NCI-H1105 treated with DMSO at 0.1 percent for 48 hours (cell line): ENCODE measurements at regions not wholly inside any gene's neighbourhood (a gene's known extent, or its start where the extent isn't known, plus 50 kb on each side); places are given as distances from the start of the nearest gene placed in this dataset.
A peak's percentile ranks its signal among the peaks of the same experiment; 100 is the strongest.

ENCODE experiments used
- DNase-seq: peaks from one replicate; lab custom pipeline; 2025; lab: John Stamatoyannopoulos, UW

- no peak for DNase-seq
Observed at GRCh38 chr4:32429151-32429550, 1709.0 kb downstream of the PCDH7 start.

- DNase-seq = no peak
Observed at GRCh38 chr4:32435308-32435707, 1715.1 kb downstream of the PCDH7 start.

- DNase-seq = no peak
Observed at GRCh38 chr4:32436816-32437215, 1716.6 kb downstream of the PCDH7 start.

- DNase-seq = no peak
Observed at GRCh38 chr4:32440391-32440790, 1720.2 kb downstream of the PCDH7 start.

- no peak for DNase-seq
Observed at GRCh38 chr4:32454482-32454881, 1734.3 kb downstream of the PCDH7 start.

GRCh38 chr4:32455231-32455630 lies 1735.1 kb downstream of the PCDH7 start:
- DNase-seq = no peak

GRCh38 chr4:32460972-32461371 lies 1740.8 kb downstream of the PCDH7 start:
- no peak for DNase-seq

- no peak for DNase-seq
Observed at GRCh38 chr4:32462944-32463343, 1742.8 kb downstream of the PCDH7 start.

GRCh38 chr4:32470087-32470585 lies 1750.0 kb downstream of the PCDH7 start:
- no peak for DNase-seq

- DNase-seq = no peak
Observed at GRCh38 chr4:32472918-32473317, 1752.7 kb downstream of the PCDH7 start.

GRCh38 chr4:32475710-32476109 lies 1755.5 kb downstream of the PCDH7 start:
- no peak for DNase-seq

- DNase-seq = peak; percentile 20
Observed at GRCh38 chr4:32477518-32477917, 1757.3 kb downstream of the PCDH7 start.

- DNase-seq = no peak
Observed at GRCh38 chr4:32485956-32486355, 1765.8 kb downstream of the PCDH7 start.

GRCh38 chr4:32488690-32489089 lies 1768.5 kb downstream of the PCDH7 start:
- no peak for DNase-seq

- no peak for DNase-seq
Observed at GRCh38 chr4:32499171-32499570, 1779.0 kb downstream of the PCDH7 start.

- no peak for DNase-seq
Observed at GRCh38 chr4:32503241-32503640, 1783.1 kb downstream of the PCDH7 start.

GRCh38 chr4:32506067-32506466 lies 1785.9 kb downstream of the PCDH7 start:
- DNase-seq = no peak

GRCh38 chr4:32519060-32519459 lies 1798.9 kb downstream of the PCDH7 start:
- DNase-seq = peak; percentile 30

- DNase-seq = no peak
Observed at GRCh38 chr4:32525420-32525819, 1805.3 kb downstream of the PCDH7 start.

GRCh38 chr4:32544846-32545245 lies 1824.7 kb downstream of the PCDH7 start:
- DNase-seq = no peak

GRCh38 chr4:32551943-32552342 lies 1831.8 kb downstream of the PCDH7 start:
- peak; percentile 61 for DNase-seq

GRCh38 chr4:32560306-32560705 lies 1840.1 kb downstream of the PCDH7 start:
- DNase-seq = peak; percentile 56

- DNase-seq = no peak
Observed at GRCh38 chr4:32562010-32562409, 1841.8 kb downstream of the PCDH7 start.

GRCh38 chr4:32564626-32565025 lies 1844.5 kb downstream of the PCDH7 start:
- no peak for DNase-seq

- no peak for DNase-seq
Observed at GRCh38 chr4:32569861-32570260, 1849.7 kb downstream of the PCDH7 start.
